ENCODE measurements at regions not wholly inside any gene's neighbourhood (a gene's known extent, or its start where the extent isn't known, plus 50 kb on each side); places are given as distances from the start of the nearest gene placed in this dataset.

DNA sequence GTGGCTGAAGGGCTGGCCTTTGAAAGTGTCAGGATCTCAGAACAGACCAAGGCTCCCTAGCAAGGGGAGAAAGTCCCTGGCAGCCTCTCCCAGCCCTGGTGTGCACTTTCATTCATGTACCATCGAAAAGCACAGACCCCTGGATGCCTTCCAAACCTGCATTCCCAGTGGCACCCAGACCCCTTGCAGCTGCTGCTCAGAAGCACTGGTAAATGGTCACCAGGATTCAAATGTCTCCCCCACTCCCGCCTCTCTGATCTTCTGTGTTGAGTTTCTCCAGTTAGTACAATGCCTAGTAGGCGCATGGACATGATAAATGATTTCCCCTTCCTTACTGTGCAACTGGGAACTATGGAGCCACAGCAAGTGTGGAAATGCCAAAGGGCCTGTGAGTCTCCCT lies 180.0 kb downstream of the GLI2 start:
- ChIA-PET CTCF (no interaction called here), RAD21 (ENCODE audit: low non-redundant PET in 1 of 2, low total read pairs in 2 of 2, uncharacterized antibody in 2 of 2, unreplicated experiment in 2 of 2) (no interaction called here), POLR2A (interaction anchor here (1.4 kb wide), 1 partner anchor 159 kb away, joined by 4 read pairs; no protein-coding TSS in a partner anchor)
- Histone ChIP-seq H3K4me1 (ENCODE audit: control insufficient read depth in 1 of 2, insufficient read depth in 2 of 2, low read length in 2 of 2) (peaks cover 51 to 58% of the 10 kb centered on the region in 2 experiments), H3K27me3 (ENCODE audit: insufficient read depth, low read length) (no peaks in the 10 kb centered on the region), H2AFZ (ENCODE audit: low read depth, low read length, poor library complexity, severe bottlenecking) (no peak overlapping the region), H3K4me3 (replicated peaks in 1 of 2; ENCODE audit: low read depth in 1 of 2, low read length in 2 of 2) (no peak overlapping the region), H3K27ac (ENCODE audit: low read depth, low read length) (peak overlapping the region; percentile 43), H3K9me2 (ENCODE audit: insufficient read depth) (no peaks in the 10 kb centered on the region), H3K4me2 (ENCODE audit: low read length) (peak overlapping the region; percentile 81), H3K36me3 (ENCODE audit: control insufficient read depth in 1 of 2, insufficient read depth in 2 of 2, low read length in 2 of 2) (no peaks in the 10 kb centered on the region), H3K79me2 (ENCODE audit: insufficient read depth, low read length) (no peaks in the 10 kb centered on the region), H4K20me1 (ENCODE audit: insufficient read depth) (no peaks in the 10 kb centered on the region), H3K9me3 (ENCODE audit: control insufficient read depth in 1 of 2, insufficient read depth in 1 of 2, low read depth in 1 of 2, low read length in 2 of 2) (no peaks in the 10 kb centered on the region), H3K9ac (ENCODE audit: low read length) (no peak overlapping the region)
- no peak for DNase-seq (ENCODE audit: low read depth, low spot score)
- TF ChIP-seq EGR1 (IDR thresholded peaks at IDR 0.05; ENCODE audit: low read depth), result no peak
- no peak for TF ChIP-seq SRF (IDR thresholded peaks at IDR 0.05; ENCODE audit: low read depth)
- BruUV-seq (replicated peaks), result no TSS peak
- no peak for ATAC-seq
- intact Hi-C loops (cut with micrococcal nuclease), result no loop called here

DNA sequence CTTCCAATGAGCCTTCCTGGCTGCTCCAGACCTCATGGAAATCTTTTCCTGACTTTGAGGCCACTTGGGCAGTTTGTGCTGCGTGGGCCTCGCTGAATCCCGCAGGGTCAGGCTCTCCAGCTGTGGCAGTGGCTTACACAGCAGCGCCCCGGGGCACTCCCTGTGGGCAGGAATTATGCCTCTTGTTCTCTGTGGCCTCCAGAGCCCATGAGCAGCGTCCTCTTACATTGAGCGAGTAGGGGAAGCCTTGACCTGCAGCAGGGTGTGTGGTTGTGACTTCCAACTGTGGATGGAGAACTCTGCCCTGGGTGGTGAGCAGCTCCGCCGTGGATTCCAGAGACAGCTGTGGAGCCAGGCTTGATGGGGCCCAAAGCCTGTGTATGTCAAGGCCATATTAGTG lies 180.8 kb downstream of the GLI2 start:
- no peaks in the 10 kb centered on the region for H3K9me2 ChIP-seq (ENCODE audit: insufficient read depth)
- no peak for DNase-seq (ENCODE audit: low read depth, low spot score)
- no peak overlapping the region for H3K4me2 ChIP-seq (ENCODE audit: low read length)
- TF ChIP-seq CBX3 (IDR thresholded peaks at IDR 0.05; ENCODE audit: low read depth) (no peak), EZH2 (IDR thresholded peaks at IDR 0.05) (no peak)
- BruUV-seq (replicated peaks), result no TSS peak
- RAD21 ChIA-PET (ENCODE audit: low non-redundant PET in 1 of 2, low total read pairs in 2 of 2, uncharacterized antibody in 2 of 2, unreplicated experiment in 2 of 2), result no interaction called here
- no peak overlapping the region for H2AFZ ChIP-seq (ENCODE audit: low read depth, low read length, poor library complexity, severe bottlenecking)
- no peaks in the 10 kb centered on the region for H4K20me1 ChIP-seq (ENCODE audit: insufficient read depth)
- H3K27ac ChIP-seq (ENCODE audit: low read depth, low read length), result no peak overlapping the region
- CTCF ChIA-PET, result no interaction called here
- H3K79me2 ChIP-seq (ENCODE audit: insufficient read depth, low read length), result no peaks in the 10 kb centered on the region
- no peaks in the 10 kb centered on the region for H3K36me3 ChIP-seq (ENCODE audit: control insufficient read depth in 1 of 2, insufficient read depth in 2 of 2, low read length in 2 of 2)
- no peaks in the 10 kb centered on the region for H3K9me3 ChIP-seq (ENCODE audit: control insufficient read depth in 1 of 2, insufficient read depth in 1 of 2, low read depth in 1 of 2, low read length in 2 of 2)
- POLR2A ChIA-PET, result no interaction called here
- intact Hi-C loops (cut with micrococcal nuclease), result no loop called here
- H3K27me3 ChIP-seq (ENCODE audit: insufficient read depth, low read length), result no peaks in the 10 kb centered on the region
- no peak overlapping the region for H3K9ac ChIP-seq (ENCODE audit: low read length)
- H3K4me3 ChIP-seq (replicated peaks in 1 of 2; ENCODE audit: low read depth in 1 of 2, low read length in 2 of 2), result no peak overlapping the region
- peaks cover 44 to 51% of the 10 kb centered on the region in 2 experiments for H3K4me1 ChIP-seq (ENCODE audit: control insufficient read depth in 1 of 2, insufficient read depth in 2 of 2, low read length in 2 of 2)
- ATAC-seq, result no peak

DNA sequence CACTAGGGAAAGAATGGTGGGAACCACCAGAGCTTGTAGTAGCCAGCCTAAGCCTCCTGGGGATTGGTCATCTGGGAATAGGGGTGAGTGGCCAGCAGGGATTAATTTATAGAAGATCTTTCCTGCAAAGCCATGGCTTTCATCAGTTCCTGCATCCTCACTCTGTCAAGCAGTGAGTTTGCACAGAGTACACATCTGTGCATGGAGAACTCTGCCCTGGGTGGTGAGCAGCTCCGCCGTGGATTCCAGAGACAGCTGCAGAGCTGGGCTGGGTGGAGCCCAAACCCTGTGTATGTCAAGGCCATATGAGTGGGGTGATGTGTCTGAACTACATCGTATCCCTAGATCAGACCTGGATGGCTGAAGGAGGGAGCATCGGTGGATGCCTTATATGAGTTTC lies 182.2 kb downstream of the GLI2 start:
- DNase-seq (ENCODE audit: low read depth, low spot score) (no peak), ATAC-seq (no peak)
- CTCF ChIA-PET, result no interaction called here
- no peak overlapping the region for H3K9ac ChIP-seq (ENCODE audit: low read length)
- RAD21 ChIA-PET (ENCODE audit: low non-redundant PET in 1 of 2, low total read pairs in 2 of 2, uncharacterized antibody in 2 of 2, unreplicated experiment in 2 of 2), result no interaction called here
- no TSS peak for BruUV-seq (replicated peaks)
- no peaks in the 10 kb centered on the region for H4K20me1 ChIP-seq (ENCODE audit: insufficient read depth)
- H3K9me3 ChIP-seq (ENCODE audit: control insufficient read depth in 1 of 2, insufficient read depth in 1 of 2, low read depth in 1 of 2, low read length in 2 of 2), result no peaks in the 10 kb centered on the region
- no peak overlapping the region for H3K4me2 ChIP-seq (ENCODE audit: low read length)
- POLR2A ChIA-PET, result no interaction called here
- no peaks in the 10 kb centered on the region for H3K36me3 ChIP-seq (ENCODE audit: control insufficient read depth in 1 of 2, insufficient read depth in 2 of 2, low read length in 2 of 2)
- H3K79me2 ChIP-seq (ENCODE audit: insufficient read depth, low read length), result no peaks in the 10 kb centered on the region
- no peak overlapping the region for H3K27ac ChIP-seq (ENCODE audit: low read depth, low read length)
- intact Hi-C loops (cut with micrococcal nuclease), result no loop called here
- H2AFZ ChIP-seq (ENCODE audit: low read depth, low read length, poor library complexity, severe bottlenecking), result no peak overlapping the region
- H3K27me3 ChIP-seq (ENCODE audit: insufficient read depth, low read length), result no peaks in the 10 kb centered on the region
- H3K4me1 ChIP-seq (ENCODE audit: control insufficient read depth in 1 of 2, insufficient read depth in 2 of 2, low read length in 2 of 2), result peaks cover 30 to 36% of the 10 kb centered on the region in 2 experiments
- no peaks in the 10 kb centered on the region for H3K9me2 ChIP-seq (ENCODE audit: insufficient read depth)
- no peak overlapping the region for H3K4me3 ChIP-seq (replicated peaks in 1 of 2; ENCODE audit: low read depth in 1 of 2, low read length in 2 of 2)
- TF ChIP-seq, protein P1, sequence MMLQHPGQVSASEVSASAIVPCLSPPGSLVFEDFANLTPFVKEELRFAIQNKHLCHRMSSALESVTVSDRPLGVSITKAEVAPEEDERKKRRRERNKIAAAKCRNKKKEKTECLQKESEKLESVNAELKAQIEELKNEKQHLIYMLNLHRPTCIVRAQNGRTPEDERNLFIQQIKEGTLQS (IDR thresholded peaks at IDR 0.05), result no peak
- TF ChIP-seq CBX3 (IDR thresholded peaks at IDR 0.05; ENCODE audit: low read depth), result no peak
- TF ChIP-seq, protein P2, sequence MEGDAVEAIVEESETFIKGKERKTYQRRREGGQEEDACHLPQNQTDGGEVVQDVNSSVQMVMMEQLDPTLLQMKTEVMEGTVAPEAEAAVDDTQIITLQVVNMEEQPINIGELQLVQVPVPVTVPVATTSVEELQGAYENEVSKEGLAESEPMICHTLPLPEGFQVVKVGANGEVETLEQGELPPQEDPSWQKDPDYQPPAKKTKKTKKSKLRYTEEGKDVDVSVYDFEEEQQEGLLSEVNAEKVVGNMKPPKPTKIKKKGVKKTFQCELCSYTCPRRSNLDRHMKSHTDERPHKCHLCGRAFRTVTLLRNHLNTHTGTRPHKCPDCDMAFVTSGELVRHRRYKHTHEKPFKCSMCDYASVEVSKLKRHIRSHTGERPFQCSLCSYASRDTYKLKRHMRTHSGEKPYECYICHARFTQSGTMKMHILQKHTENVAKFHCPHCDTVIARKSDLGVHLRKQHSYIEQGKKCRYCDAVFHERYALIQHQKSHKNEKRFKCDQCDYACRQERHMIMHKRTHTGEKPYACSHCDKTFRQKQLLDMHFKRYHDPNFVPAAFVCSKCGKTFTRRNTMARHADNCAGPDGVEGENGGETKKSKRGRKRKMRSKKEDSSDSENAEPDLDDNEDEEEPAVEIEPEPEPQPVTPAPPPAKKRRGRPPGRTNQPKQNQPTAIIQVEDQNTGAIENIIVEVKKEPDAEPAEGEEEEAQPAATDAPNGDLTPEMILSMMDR (IDR thresholded peaks at IDR 0.05 in 2 of 3, conservative IDR thresholded peaks at IDR 0.05 in 1 of 3; ENCODE audit: borderline replicate concordance in 1 of 3, insufficient read depth in 1 of 3, low read depth in 2 of 3, low read length in 2 of 3), result no peak
- no peak for TF ChIP-seq FOSL1 (IDR thresholded peaks at IDR 0.05; ENCODE audit: low read depth)
- TF ChIP-seq, protein P3, sequence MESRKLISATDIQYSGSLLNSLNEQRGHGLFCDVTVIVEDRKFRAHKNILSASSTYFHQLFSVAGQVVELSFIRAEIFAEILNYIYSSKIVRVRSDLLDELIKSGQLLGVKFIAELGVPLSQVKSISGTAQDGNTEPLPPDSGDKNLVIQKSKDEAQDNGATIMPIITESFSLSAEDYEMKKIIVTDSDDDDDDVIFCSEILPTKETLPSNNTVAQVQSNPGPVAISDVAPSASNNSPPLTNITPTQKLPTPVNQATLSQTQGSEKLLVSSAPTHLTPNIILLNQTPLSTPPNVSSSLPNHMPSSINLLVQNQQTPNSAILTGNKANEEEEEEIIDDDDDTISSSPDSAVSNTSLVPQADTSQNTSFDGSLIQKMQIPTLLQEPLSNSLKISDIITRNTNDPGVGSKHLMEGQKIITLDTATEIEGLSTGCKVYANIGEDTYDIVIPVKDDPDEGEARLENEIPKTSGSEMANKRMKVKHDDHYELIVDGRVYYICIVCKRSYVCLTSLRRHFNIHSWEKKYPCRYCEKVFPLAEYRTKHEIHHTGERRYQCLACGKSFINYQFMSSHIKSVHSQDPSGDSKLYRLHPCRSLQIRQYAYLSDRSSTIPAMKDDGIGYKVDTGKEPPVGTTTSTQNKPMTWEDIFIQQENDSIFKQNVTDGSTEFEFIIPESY (IDR thresholded peaks at IDR 0.05; ENCODE audit: extremely low read depth, insufficient replicate concordance, low read length), result no peak
